Mesenteric fat pad (tissue), 1 donor: ENCODE measurements at regions not wholly inside any gene's neighbourhood (a gene's known extent, or its start where the extent isn't known, plus 50 kb on each side); places are given as distances from the start of the nearest gene placed in this dataset.

Experiments used
- DNase-seq: peaks from one replicate; pipeline ENCODE4 v3.0.0-alpha.2; 2020; ENCODE audit warnings: low spot score
- donor health status: DM: yes; HTN: yes; CAD: no.

DNA sequence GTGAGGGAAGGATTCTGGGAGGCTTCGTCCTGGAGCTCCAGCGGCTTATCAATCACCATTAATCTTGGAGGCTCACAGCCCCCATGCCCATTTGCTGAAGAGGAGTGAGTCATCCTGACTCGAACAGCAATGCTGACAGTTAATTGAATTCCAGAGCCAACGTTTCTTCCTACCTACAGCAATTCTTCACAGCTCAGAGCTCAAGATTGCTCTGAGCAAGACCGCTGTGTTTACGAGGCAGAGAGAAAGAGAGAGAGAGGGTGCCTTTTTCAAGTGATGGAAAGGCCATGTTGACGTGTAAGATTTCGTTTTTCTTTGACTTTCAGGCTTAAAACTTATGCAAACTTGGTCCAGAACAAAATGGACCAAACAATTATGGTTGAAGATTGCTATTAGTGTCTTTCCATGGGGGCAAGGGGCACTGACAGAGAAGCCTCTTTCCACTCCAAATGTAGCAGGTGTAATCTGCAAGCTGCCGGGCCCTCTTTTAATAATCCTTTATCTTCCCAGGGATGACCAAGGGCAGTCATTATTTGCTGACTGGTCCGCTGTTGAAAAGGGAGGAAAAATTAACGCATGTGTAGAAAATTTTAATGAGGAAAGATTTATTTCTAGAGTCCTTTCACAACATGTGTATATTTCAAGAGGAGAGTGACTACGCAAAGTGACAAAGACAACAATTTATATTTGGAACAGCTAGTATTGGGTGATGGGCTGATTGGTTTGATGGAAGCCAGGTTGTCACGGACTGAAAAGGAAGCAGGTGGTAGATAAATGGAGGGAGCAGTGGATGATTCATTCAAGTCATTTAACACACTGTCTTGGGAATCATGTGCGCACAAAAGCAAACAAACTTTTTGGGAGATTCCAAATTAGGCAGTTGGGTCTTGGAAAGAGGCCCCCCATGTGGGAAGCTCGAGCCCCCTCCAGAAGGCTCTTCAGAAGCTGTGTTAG is 136.1 kb upstream of the IRF2BP2 start:
- no peak for DNase-seq

DNA sequence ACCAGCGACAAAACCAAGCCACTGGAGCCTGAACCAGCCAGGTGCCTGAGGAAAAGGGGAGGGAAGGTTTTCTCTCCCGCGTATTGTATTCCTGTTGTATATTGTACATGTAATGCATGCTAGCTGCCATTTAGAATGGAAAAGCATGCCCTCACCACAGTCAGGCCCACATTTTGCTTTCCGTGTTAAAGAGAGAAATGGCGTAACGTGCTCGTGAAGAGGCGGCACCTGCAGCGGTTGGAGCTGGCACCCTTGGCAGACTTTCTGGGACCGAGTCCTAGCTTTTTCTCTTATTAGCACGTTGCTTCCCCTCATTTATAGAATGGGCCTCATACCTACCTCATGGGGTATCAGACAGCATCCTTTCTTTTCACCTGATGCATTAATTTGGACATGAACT is 135.3 kb upstream of the IRF2BP2 start:
- no peak for DNase-seq

DNA sequence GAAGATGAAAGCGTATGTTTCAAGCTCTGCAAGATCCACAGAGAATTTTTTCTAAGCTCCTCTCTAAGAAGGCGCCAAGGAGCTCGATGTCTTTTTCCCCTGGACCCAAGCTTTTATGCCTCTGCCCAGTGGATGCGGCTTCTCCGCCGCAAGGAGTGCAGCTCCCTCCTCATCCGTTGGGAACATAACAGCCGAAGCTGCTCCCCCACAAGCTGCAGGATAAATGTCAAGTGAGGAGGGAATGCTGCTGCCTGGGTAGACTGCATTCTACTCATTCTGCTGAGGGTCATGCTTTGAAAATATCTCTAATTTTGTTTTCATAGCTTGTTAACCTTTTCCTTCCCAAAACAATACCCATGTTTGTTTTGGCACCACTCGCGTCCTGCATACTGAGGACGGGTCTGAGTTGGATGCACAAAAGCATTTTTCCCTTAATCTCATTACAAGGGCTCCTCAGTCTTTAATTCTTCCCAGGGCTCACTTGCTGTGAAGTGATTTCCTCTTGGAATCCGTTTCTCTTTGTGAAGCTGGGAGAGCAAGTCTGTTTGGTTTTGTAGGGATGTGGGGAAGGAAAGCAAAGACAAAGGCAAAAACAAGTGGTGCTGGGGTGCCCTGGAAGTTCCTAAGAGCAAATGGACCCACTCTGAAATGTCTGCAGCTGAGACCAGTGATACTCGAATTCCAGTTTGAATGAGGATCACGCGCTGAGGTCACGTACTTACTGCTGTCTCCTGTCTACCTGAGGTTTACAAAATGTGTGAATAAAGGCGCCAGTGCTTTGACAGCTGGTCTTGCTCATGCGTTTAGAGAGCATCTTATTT is 134.0 kb upstream of the IRF2BP2 start:
- DNase-seq: no peak

DNA sequence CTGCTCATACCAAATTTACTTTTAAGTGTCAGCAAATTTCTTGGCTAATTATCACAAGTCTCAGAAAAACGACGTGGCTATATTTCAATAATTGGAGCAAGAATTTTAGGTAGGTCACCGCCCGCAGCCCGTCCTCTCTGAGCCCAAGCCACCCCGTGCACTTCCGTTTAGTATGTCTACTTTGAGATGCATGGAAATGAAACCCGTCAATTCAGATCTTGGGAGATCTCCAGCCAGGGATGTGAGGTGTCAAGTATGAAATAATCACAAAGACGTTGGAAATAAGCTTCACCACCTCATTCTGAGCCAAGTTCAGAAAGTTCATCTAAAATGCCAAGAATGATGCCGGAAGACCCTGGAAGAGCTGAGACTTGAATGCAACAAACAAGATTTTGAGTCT is 132.6 kb upstream of the IRF2BP2 start:
- DNase-seq: no peak

DNA sequence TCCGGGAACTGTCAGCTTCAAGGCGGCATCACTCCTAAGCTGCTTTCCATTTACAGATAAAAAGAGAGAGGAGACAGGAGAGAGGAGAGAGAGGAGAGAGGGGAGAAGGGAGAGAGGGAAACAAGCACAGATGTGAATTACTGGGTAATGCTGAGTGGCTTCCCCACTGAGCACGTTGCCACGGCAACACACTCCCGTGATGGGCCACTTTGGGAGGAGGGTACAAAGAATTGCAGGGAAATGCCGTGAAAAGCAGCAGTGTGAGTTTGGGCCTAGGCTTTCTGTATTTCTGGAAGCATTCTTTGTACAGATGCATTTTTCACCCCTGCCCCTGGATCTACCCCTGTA is 128.0 kb upstream of the IRF2BP2 start:
- DNase-seq: no peak

DNA sequence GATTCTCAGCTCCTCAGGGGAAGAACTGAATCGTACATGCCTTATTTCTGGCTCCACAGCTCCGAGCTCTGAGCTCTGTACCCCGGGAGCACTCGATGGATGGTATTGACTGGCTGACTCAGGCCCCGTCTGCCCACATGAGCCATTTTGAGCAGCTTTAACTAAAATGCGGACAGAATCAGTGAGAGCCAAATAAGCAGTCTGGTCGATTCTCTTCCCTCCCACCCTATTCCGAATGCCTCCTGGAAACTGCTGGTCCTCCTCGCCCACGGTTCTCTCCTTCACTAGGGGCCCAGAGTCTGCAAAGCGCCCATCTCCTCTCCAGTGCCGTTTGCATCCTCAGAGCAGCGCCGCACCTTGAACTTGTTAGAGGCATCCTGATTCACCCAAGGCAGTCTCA is 125.9 kb upstream of the IRF2BP2 start:
- DNase-seq: no peak

DNA sequence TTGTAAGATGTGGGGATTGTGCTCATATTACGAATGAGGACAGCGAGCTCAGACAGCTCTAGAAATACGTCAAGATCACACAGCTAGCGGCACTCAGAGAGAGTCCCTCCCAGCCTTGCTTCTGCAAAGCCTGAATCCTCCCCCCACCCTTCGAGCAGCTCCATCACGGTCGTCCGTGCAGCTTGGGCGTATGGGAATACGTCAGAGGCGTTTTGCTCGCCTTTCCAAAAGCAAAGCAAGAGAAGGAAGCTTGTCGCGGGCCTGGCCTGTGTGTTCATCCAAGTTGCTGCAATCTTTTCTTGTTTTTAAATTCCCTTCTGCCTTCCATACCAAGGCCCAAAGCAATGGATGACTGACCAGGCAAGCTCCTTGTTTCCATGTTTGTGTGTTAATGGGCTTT is 125.5 kb upstream of the IRF2BP2 start:
- no peak for DNase-seq

DNA sequence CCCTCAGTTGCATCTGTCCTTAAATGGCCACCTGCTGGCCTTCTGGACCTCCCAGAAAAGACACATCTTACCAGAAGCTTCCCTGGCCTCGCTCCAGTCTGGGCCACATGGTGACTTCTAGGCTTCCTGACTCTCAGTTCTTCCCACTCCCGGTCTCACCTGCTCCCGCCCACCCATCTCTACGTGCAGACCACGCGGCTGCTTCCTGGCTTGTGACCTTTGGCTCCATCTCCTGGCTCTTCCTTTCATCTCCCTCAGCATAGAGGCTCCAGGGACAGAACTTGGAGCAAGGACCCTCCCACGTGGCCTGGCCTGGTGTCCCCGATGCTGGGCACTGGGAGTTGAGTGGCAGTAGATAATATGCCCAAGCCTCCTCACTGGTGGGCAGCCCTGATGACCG is 124.9 kb upstream of the IRF2BP2 start:
- no peak for DNase-seq

DNA sequence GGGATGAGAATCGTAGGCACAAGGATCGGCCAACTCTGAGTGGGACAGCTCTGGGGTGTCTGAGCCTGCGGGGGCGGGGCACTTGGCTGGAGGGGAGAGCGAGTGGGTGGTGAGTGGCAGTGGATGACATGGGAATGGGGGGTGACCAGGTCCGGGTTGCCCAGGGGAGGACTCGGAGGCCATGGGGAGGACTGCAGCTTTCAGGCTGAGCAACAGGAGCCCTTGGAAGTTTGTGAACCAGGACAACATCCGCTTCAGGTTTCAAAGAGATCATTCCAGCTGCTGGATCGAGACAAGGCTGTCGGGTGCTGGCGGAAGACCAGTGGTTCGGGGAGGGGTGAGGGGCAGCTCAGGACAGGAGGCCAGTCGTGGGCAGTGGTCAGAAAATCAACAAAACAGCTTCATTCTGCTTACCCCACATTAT is 124.4 kb upstream of the IRF2BP2 start:
- DNase-seq: no peak

DNA sequence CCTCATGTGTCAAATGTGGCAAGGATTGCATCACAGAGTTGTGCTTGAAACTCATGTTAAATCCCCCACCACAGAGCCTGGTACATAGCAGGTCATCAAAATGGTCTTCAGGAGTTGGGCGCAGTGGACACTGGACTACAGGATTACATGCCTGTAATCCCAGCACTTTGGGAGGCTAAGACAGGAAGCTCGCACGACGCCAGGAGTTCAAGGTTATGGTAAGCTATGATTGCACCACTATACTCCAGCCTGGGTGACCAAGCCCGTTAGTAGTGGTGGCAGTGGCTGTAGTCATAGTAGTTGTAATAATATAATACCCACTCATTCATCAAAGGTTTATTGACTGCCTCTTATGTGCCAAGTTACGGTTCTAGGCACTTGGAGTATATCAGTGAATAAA is 123.4 kb upstream of the IRF2BP2 start:
- no peak for DNase-seq

DNA sequence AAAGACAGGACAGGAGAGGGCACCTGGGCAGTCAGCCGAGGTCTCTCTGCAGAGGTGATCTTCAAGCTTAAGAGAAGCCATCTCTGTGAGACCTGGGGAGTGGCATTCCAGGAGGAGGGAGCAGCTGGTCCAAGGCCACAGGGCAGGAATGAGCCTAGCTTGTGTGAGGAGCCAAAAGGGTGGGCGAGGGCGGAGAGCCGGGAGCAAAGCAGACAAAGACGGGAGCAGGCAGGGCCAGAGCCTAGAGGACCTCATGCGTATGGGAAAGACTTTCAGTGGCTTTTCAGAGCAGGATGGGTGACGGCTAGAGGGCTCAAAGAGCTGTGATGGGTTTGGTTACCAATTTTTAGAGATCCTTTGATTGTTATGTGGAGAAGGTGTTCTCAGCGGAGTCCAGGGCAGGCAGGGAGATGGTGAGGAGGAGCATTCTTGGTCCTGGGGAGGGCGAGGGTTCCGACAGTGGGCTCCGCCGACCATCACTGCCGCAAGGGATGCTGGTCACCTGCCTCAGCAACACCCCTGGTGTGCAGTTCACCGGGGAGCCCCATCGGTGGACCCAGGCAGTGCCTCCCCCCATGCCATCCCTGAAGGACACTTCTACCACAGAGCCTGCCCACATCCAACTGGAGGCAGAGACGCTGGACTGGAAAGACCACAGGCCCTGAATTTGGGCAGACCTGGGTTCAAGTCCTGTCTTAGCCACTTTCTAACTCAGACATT is 122.9 kb upstream of the IRF2BP2 start:
- no peak for DNase-seq

DNA sequence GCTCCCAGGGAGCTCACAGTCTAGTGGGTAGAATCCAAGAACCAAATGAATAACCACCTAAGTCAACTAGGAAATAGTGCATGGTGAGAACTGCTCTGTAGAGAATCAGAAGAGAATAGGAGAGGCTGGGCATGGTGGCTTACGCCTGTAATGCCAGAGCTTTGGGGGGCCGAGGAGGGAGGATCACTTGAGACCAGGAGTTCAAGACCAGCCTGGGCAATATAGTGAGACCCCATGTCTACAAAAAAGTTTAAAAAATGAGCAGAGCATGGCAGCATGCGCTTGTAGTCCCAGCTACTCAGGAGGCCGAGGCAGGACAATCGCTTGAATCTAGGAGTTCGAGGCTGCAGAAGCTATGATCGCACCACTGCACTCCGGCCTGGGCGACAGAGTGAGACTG is 122.3 kb upstream of the IRF2BP2 start:
- DNase-seq: no peak

DNA sequence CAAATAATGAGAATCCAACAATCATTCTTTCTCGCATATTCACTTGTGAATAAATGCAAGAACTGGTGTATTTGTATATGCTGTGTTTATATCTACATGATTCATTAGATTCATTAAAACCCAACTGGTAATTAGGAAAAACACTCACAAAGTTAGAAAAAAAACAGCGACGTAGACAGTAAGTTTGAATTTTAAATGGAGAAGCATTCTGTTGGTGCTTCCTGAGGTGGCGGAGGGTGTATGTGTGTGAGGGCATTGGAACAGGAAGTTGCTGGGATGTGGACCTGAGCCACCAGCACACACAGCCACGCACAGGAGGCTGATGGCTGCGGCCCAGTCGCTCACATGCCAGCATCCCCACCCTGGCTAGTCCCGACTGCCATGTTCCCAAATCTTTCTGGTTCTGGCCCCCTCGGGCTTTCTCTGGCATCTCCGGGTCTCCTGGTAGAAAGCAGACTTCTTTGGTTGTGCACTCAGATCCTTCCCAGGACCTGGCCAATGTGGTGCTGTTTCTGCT is 121.6 kb upstream of the IRF2BP2 start:
- DNase-seq: no peak

DNA sequence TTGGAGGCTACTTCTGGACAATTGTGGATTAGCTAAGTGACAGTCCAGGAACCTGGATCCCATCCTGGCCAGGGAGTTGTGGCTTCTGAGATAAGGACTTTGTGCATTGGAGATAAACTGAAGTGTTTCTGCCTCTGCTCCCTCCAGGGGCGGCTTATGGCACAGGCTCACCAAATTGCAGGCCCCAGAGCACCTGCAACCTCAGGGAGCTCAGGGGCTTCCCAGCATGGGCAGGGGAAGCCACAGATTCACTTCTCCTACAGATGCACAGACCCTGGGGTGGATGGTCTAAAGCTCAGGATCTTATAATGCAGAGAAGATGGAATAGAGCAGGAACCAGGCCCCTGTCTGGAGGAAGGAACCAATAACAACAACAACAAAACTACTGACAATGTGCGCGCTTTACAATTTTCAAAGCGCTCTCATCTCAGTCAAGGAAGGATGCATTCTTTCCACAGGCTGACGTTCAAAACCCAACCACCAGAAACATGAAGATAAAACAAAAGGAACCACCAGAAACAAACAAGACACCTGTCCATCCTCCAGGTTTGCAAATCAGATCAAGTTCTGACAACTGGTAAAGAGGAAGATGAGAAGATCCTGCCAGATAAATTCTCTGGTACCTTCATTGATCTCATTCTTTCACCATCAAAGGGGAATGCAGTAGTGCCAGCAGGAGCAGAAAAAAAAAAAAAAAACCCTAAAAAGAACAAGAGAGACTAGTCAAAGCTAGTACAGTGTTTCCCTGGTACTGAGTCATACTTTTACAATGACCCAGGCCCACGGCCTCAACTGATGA is 121.0 kb upstream of the IRF2BP2 start:
- no peak for DNase-seq

DNA sequence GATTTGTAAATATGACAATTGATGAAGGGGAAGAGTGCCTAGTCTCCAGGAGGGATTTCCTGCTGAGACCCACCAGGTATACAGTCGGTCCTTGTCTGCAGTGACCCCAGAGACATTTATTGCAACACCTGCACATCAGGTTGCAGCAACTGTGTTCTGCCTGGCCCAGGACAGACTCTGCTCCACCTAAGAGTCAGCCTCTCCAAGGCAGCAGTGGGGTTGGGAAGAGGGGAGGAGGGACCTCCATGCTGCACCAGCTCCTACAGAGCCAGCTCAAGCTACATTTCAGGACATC is 120.4 kb upstream of the IRF2BP2 start:
- no peak for DNase-seq

DNA sequence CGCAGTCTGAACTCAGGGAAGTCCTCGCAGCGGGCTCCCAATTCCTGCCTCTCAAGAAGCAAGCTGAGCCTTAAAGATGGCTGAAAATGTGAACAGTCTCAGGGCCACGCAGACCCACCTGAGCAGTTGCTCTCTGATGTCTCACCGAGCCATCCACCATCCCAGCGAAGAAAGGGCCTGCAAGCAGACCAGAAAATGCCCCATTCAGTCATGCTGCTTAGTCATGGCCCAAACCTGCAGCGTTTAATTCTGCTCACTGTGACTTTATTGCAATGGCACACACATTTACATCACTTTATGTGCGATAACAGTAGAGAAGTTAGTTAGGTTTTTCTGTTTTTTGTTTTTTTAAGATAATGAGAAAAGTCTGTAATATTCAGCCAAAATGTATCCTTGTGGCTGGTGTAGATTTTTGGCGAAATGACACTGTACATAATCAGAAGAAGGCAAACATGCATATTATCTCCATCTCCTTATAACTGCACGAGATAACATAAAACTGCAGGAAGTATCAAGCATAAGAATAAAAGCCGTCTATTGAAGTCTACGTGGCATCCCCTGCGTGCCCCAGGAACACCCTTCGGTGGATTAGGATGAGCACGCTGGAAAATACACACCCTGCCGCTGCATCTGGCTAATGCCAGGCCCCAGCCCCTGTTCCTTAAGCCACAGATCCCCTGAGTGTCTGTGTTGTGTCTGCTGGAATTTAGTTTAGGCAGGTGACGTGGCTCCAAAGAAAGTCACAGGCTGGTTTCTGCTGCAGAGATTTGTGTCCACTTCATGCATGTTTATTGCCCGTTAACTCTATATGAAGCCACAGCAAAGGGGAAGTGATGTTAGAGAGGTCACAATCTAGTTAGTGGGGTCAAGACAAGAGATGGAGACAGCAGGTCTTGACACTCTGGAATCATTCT is 119.8 kb upstream of the IRF2BP2 start:
- no peak for DNase-seq

DNA sequence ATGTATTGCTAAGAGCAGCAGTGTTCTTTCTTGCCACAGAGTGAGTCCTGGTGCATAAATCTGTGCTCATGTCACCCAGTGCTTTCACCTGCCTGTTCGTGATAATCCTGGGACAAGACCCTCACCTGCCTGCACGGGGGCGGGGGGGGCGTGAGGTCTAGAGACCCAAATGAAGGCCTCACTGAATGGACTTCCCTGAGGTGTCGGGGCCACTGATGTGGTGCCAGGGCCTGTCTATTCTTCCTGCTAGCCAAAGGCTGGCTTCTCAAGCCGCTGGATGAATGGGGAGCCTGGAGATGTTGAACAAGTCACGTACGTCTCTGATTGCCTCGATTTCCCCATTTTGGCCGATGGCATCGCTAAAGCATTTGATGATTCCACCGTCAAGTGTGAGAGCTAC is 118.8 kb upstream of the IRF2BP2 start:
- DNase-seq: no peak

DNA sequence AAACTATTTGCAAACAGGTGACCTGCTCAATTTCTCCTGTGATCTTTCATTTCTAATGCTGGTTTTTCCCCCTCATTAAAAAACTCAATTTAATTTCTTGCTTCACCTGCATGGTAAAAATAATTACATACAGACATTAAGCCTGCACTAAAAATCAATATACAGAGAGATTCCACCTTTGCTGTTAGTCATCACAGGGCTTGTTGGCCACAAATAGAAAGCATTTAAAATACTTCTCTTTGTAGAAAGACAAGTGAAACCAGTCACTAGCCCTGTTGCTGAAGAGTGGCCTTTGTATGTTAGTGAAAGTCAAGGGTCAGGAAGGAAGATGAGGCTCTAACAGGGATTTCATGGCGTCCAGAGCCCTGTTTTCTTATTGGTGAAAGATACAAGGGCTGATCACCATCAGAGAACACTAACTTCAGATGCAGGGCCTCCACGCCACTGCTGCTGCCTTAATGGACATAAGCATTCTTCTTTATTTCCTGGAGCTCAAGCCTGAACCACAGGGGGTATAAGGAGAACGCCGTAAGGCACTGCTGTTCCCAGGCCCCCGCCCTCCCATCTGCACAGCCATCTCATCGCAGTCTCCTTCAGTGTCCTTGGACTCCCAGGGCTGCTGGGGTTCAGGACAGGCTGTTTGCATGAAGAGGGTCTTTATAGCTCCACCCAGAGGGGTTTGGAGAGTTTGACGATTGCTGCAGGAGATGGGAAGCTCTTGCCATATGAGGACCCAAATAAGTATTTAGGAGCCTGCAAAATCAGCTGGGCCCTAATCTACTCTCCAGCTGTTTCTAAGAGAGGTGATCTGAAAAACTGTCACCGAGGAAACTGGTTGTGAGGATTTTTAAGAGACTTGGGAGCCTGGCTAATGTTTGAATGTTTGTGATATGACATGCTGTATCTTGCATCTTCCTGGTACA is 117.3 kb upstream of the IRF2BP2 start:
- no peak for DNase-seq
